Ascending aorta (tissue), 2 donors: ENCODE measurements at regions not wholly inside any gene's neighbourhood (a gene's known extent, or its start where the extent isn't known, plus 50 kb on each side); places are given as distances from the start of the nearest gene placed in this dataset.

Source experiments
- DNase-seq, 2 donors: peaks; one replicate each; pipeline ENCODE4 v3.0.0-alpha.2; 2019; ENCODE audit warnings: low spot score in 2 of 2
- H3K27ac ChIP-seq, 2 donors: fragments of 200-600 bp; sonication (generic); one replicate each; pipeline ENCODE4 v1.5.1; 2016 to 2017; ENCODE audit warnings: mild to moderate bottlenecking in 1 of 2
- H3K27me3 ChIP-seq: fragments of 200-600 bp; sonication (generic); one replicate; pipeline ENCODE4 v1.5.1; 2017
- H3K36me3 ChIP-seq, 2 donors: fragments of 200-600 bp; sonication (generic); one replicate each; pipeline ENCODE4 v1.5.1; 2016
- H3K4me1 ChIP-seq, 2 donors: fragments of 200-600 bp; sonication (generic); one replicate each; pipeline ENCODE4 v1.5.1; 2016 to 2017; ENCODE audit warnings: mild to moderate bottlenecking in 1 of 2
- H3K4me3 ChIP-seq, 2 donors: fragments of 200-600 bp; sonication (generic); one replicate each; pipeline ENCODE4 v1.5.1; 2016 to 2017; ENCODE audit warnings: mild to moderate bottlenecking in 1 of 2
- H3K9me3 ChIP-seq, 2 donors: fragments of 200-600 bp; sonication (generic); one replicate each; pipeline ENCODE4 v1.5.1; 2016
- intact Hi-C: fragments of 100-400 bp; cut with DNase I; formaldehyde crosslinking; loops from one replicate; pipeline ENCODE4 v1.15.1; 2023
- TF ChIP-seq, protein P1 (sequence below), 3 experiments: fragments of 200-600 bp in 2 of 3; fragments of 450-650 bp in 1 of 3; sonication (generic) in 2 of 3; IDR thresholded peaks; one replicate each; pipeline ENCODE4 v1.5.1; 2016 to 2019; ENCODE audit warnings: antibody characterized with exemption in 3 of 3, mild to moderate bottlenecking in 1 of 3, moderate library complexity in 1 of 3

DNA sequence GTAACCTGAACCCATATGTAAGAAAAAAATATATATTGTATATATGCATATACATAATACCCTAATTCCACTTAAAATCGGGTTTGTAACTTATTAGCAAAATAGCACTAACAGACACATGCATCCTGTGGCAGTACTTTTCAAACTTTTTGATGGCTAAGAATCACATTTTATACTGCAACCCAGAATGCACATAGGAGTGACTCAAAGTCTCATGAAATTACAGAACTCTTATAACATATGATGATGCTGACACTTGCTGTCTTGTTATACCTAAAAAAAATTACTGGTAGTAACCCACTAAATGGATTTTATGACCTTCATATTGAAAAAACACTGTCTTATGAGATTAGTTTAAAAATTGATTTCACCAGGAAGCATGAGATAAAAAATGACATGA is 152.4 kb upstream of the FRMD4B start:
- Histone ChIP-seq H3K4me3 (no peak overlapping the region), H3K9me3 (no peaks in the 10 kb centered on the region), H3K27me3 (no peaks in the 10 kb centered on the region), H3K36me3 (no peaks in the 10 kb centered on the region), H3K27ac (no peak overlapping the region), H3K4me1 (no peaks in the 10 kb centered on the region)
- TF ChIP-seq, protein P1, sequence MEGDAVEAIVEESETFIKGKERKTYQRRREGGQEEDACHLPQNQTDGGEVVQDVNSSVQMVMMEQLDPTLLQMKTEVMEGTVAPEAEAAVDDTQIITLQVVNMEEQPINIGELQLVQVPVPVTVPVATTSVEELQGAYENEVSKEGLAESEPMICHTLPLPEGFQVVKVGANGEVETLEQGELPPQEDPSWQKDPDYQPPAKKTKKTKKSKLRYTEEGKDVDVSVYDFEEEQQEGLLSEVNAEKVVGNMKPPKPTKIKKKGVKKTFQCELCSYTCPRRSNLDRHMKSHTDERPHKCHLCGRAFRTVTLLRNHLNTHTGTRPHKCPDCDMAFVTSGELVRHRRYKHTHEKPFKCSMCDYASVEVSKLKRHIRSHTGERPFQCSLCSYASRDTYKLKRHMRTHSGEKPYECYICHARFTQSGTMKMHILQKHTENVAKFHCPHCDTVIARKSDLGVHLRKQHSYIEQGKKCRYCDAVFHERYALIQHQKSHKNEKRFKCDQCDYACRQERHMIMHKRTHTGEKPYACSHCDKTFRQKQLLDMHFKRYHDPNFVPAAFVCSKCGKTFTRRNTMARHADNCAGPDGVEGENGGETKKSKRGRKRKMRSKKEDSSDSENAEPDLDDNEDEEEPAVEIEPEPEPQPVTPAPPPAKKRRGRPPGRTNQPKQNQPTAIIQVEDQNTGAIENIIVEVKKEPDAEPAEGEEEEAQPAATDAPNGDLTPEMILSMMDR (IDR thresholded peaks at IDR 0.05), result no peak
- intact Hi-C loops, result no loop called here
- no peak for DNase-seq

GRCh38 chr3:69536306-69537020 is 150.6 kb upstream of the FRMD4B start:
- H3K4me3 ChIP-seq, result no peak overlapping the region
- no peaks in the 10 kb centered on the region for H3K4me1 ChIP-seq
- no peak overlapping the region for H3K27ac ChIP-seq
- intact Hi-C loops, result no loop called here
- H3K27me3 ChIP-seq, result no peaks in the 10 kb centered on the region
- DNase-seq, result no peak
- H3K36me3 ChIP-seq, result no peaks in the 10 kb centered on the region
- TF ChIP-seq, protein P1 (IDR thresholded peaks at IDR 0.05), result no peak
- no peaks in the 10 kb centered on the region for H3K9me3 ChIP-seq

DNA sequence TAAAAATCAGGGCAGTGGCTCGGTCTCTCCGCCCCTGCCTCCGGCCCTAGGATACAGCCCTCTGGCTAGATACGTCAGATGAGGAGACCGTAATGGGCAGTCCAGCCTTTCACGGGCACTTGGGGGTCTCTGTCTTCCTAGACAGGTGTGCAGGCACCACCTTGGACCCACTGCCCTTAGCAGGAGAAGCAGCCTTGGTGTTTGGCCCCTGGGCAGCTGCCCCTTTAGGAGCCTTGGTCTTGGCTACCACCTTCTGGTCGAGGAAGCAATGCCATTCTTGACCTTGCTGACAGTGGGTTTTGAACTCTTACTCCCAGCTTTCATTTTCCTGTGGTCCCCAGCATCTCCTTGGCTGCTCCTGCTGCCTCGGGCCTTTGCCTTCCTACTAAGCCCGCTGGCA is 149.7 kb upstream of the FRMD4B start:
- H3K4me1 ChIP-seq, result no peaks in the 10 kb centered on the region
- intact Hi-C loops, result no loop called here

DNA sequence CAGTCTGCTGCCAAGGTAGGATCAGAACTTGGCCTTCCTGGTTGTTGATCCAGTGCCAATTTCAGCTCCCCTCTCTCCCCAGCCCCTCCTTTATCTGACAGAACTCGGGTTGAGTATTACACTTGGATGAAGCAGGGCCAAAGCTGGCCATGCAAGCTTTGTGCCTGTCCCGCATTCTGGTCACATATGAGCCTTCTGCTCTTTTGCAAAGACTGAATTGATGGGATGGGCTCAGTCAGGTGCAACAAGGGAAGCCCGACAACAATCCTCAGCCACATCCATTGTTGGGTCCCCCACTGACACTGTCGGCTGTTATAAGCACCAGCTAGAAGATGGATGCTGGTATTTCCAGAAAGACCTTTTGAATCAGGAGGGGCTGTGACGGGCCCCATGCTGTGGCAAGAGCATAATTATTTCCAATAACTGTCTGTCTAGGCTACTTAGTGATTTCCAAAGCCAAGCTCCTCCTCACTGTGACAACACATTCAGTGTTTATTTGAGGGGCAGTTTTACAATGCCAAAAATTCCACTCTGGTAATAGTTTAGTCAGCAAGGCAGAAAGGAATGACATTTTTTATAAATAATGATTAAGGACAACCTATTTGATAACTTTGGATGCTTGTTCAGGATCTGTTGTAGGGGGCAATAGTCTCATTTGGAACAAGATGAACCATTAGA is 146.8 kb upstream of the FRMD4B start:
- Histone ChIP-seq H3K27ac (no peak overlapping the region), H3K4me1 (no peaks in the 10 kb centered on the region), H3K9me3 (no peaks in the 10 kb centered on the region), H3K36me3 (no peaks in the 10 kb centered on the region), H3K27me3 (no peaks in the 10 kb centered on the region), H3K4me3 (no peak overlapping the region)
- TF ChIP-seq, protein P1 (IDR thresholded peaks at IDR 0.05), result no peak
- no peak for DNase-seq
- intact Hi-C loops, result no loop called here

More for the DNA sequence above, 149.7 kb upstream of the FRMD4B start:
- Histone ChIP-seq H3K9me3 (no peaks in the 10 kb centered on the region), H3K36me3 (no peaks in the 10 kb centered on the region), H3K27me3 (no peaks in the 10 kb centered on the region), H3K27ac (no peak overlapping the region), H3K4me3 (no peak overlapping the region)
- DNase-seq, result no peak
- TF ChIP-seq, protein P1 (IDR thresholded peaks at IDR 0.05), result no peak

DNA sequence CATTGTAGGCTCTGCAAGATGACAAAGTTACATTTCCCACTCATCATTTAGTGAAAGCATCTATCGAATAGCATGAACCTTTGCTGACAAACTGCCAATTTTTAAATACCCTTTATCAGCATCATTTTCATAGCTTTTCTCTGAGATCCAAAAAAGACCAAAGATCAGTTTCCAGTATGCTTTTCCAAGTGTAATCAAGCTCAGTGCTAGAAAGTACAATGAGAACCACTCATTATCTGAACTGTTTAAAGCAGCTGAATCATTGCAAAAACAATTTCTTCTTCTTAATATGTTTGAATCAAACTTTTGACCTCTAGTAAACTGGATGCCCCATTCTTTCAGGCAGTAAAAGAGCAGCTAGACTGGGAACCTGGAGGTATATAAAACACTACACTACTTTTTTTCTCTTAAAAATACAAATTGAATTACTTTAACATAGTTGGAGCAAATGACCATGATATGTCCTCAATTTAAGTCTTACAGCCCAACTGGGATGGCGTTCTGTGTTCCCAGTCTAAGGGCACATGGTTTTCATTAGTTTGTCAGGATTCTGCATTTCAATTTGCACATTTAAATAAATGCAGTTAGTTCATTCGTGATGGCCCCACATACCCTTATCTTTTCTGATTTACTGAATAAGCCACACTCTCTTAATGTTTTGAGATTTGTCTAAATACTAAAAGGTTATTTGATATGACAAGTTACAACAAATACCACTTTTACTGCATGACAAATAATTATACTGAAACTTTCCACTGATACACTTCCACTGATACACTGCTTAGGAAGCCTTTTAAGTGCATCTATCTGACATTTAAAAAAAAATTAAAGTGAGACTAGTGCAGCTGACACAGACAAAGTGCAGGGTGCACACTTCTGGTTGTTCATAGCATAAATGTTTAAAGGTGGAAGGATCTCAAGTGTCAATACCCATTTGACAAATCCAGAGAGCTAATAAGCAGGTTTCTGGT is 146.0 kb upstream of the FRMD4B start:
- no peak overlapping the region for H3K4me3 ChIP-seq

More for the DNA sequence above, 146.0 kb upstream of the FRMD4B start:
- Histone ChIP-seq H3K9me3 (no peaks in the 10 kb centered on the region), H3K4me1 (no peaks in the 10 kb centered on the region), H3K27ac (no peak overlapping the region), H3K36me3 (no peaks in the 10 kb centered on the region), H3K27me3 (no peaks in the 10 kb centered on the region)
- DNase-seq, result no peak
- intact Hi-C loops, result no loop called here
- TF ChIP-seq, protein P1 (IDR thresholded peaks at IDR 0.05), result no peak
